Testis (tissue), 2 donors: ENCODE measurements at regions not wholly inside any gene's neighbourhood (a gene's known extent, or its start where the extent isn't known, plus 50 kb on each side); places are given as distances from the start of the nearest gene placed in this dataset.

Experiments used
- CTCF ChIP-seq, 3 experiments: fragments of 450-650 bp in 2 of 3; fragments of 200-600 bp in 1 of 3; sonication (generic) in 1 of 3; IDR thresholded peaks; one replicate each; pipeline ENCODE4 v1.5.1; 2016 to 2019; ENCODE audit warnings: antibody characterized with exemption in 3 of 3, mild to moderate bottlenecking in 2 of 3, moderate library complexity in 1 of 3
- POLR2A ChIP-seq: fragments of 450-650 bp; IDR thresholded peaks from one replicate; pipeline ENCODE4 v1.6.1; 2017; ENCODE audit warnings: antibody characterized with exemption, mild to moderate bottlenecking, moderate library complexity

- no peak for TF ChIP-seq CTCF (IDR thresholded peaks at IDR 0.05)
- TF ChIP-seq POLR2A: no peak
These were observed 100.1 kb upstream of the PLXNA2 start for GRCh38 chr1:208344202-208344857.
